Panc1 (cell line): ENCODE measurements at regions not wholly inside any gene's neighbourhood (a gene's known extent, or its start where the extent isn't known, plus 50 kb on each side); places are given as distances from the start of the nearest gene placed in this dataset.

ENCODE experiments used
- ATAC-seq: fragments of 200-7000 bp; cut with Tn5 transposase; 2 replicates; pipeline ENCODE4 v1.9.1; 2020; ENCODE audit warnings: mild to moderate bottlenecking, moderate library complexity
- BruUV-seq: library from RNA; stranded (reverse); fragments of 400-500 nt; replicated peaks from 2 replicates; lab custom pipeline; 2021; lab: Mats Ljungman, UMichigan
- CTCF ChIA-PET: fragments of 300-600 bp; sonication (Branson Sonifier 250); formaldehyde crosslinking; loops from one replicate; lab custom pipeline; 2022; ENCODE audit warnings: antibody characterized with exemption; lab: Charles Lee
- POLR2A ChIA-PET: fragments of 300-600 bp; sonication (Branson Sonifier 250); formaldehyde crosslinking; loops from one replicate; lab custom pipeline; 2022; ENCODE audit warnings: antibody characterized with exemption; lab: Charles Lee
- DNase-seq: peaks from one replicate; pipeline ENCODE4 v3.0.0-alpha.2; 2010; ENCODE audit warnings: low read depth, low spot score
- H3K27ac ChIP-seq: 2 replicates; pipeline ENCODE4 v1.5.1; 2011; ENCODE audit warnings: mild to moderate bottlenecking, low read length, inconsistent platforms
- H3K27me3 ChIP-seq: fragments of 200-500 bp; sonication (Bioruptor generic); 2 replicates; pipeline ENCODE4 v1.6.0; 2014; ENCODE audit warnings: low read length, inconsistent platforms; ENCODE audit not compliant: control insufficient read depth, insufficient read depth
- H3K36me3 ChIP-seq: fragments of 200-500 bp; sonication (Bioruptor generic); 2 replicates; pipeline ENCODE4 v1.5.1; 2014; ENCODE audit warnings: inconsistent platforms, mild to moderate bottlenecking, low read length, moderate library complexity; ENCODE audit not compliant: control insufficient read depth, insufficient read depth
- H3K4me1 ChIP-seq: 2 replicates; pipeline ENCODE4 v1.5.1; 2011; ENCODE audit warnings: inconsistent platforms, mild to moderate bottlenecking, low read length, moderate library complexity; ENCODE audit not compliant: control insufficient read depth, insufficient read depth
- H3K4me3 ChIP-seq, 2 experiments: 2 replicates each; pipeline ENCODE4 v1.5.1; 2011 to 2012; ENCODE audit warnings: low read depth in 2 of 2, low read length in 2 of 2, mild to moderate bottlenecking in 2 of 2, inconsistent platforms in 1 of 2, moderate library complexity in 1 of 2
- H3K9me3 ChIP-seq: fragments of 200-500 bp; sonication (Bioruptor generic); 2 replicates; pipeline ENCODE4 v1.5.1; 2014; ENCODE audit warnings: low read depth, mild to moderate bottlenecking, inconsistent platforms, low read length, moderate library complexity; ENCODE audit not compliant: control insufficient read depth, insufficient read depth
- POLR2AphosphoS5 ChIP-seq: IDR thresholded peaks from 2 replicates; pipeline ENCODE4 v1.6.1; 2012; ENCODE audit warnings: mild to moderate bottlenecking, low read depth, low read length, moderate library complexity
- SIN3A ChIP-seq: IDR thresholded peaks from 2 replicates; pipeline ENCODE4 v1.6.1; 2012; ENCODE audit warnings: low read depth, mild to moderate bottlenecking, low read length, moderate library complexity, borderline replicate concordance; ENCODE audit not compliant: insufficient read depth
- TCF7L2 ChIP-seq: IDR thresholded peaks from 2 replicates; pipeline ENCODE4 v1.6.1; 2011; ENCODE audit warnings: mild to moderate bottlenecking, low read depth, low read length, inconsistent platforms
- in situ Hi-C: cut with HindIII; loops from 2 replicates; pipeline ENCODE4 v1.10.0; 2016; ENCODE audit warnings: low sequenced_read_pairs, low pct_unique_long_range_greater_than_20kb
- intact Hi-C: fragments of 100-400 bp; cut with micrococcal nuclease; formaldehyde crosslinking; loops from one replicate; pipeline ENCODE4 v1.10.0; 2022; ENCODE audit not compliant: unreplicated experiment
- TF ChIP-seq, protein P1 (sequence below): fragments of 450-650 bp; IDR thresholded peaks from 2 replicates; pipeline ENCODE4 v1.5.1; 2017; ENCODE audit warnings: mild to moderate bottlenecking
- TF ChIP-seq, protein P2 (sequence below), 2 experiments: IDR thresholded peaks; 2 replicates each; pipeline ENCODE4 v1.6.1; 2011 to 2012; ENCODE audit warnings: low read depth in 2 of 2, control low read depth in 1 of 2, low read length in 1 of 2, mild to moderate bottlenecking in 1 of 2, moderate library complexity in 1 of 2; ENCODE audit not compliant: insufficient read depth in 1 of 2

DNA sequence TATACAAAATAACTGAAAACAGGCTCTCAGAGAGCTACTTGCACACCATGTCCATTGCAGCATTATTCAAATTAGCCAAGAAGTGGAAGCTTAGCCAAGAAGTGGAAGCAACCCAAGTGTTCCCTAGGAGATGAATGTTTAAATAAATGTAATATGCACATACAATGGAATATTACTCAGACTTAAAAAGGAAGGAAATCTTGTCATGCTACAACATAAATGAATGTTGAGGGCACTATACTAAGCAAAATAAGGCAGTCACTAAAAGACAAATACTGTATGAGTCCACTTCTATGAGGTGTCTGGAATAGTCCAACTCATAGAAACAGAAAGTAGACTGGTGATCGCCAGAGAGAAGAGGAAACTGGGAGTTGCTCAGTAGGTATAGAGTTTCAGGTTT, 438.1 kb downstream of the MAT2B start:
- no peaks in the 10 kb centered on the region for H3K9me3 ChIP-seq
- TF ChIP-seq, protein P1, sequence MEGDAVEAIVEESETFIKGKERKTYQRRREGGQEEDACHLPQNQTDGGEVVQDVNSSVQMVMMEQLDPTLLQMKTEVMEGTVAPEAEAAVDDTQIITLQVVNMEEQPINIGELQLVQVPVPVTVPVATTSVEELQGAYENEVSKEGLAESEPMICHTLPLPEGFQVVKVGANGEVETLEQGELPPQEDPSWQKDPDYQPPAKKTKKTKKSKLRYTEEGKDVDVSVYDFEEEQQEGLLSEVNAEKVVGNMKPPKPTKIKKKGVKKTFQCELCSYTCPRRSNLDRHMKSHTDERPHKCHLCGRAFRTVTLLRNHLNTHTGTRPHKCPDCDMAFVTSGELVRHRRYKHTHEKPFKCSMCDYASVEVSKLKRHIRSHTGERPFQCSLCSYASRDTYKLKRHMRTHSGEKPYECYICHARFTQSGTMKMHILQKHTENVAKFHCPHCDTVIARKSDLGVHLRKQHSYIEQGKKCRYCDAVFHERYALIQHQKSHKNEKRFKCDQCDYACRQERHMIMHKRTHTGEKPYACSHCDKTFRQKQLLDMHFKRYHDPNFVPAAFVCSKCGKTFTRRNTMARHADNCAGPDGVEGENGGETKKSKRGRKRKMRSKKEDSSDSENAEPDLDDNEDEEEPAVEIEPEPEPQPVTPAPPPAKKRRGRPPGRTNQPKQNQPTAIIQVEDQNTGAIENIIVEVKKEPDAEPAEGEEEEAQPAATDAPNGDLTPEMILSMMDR = no peak
- TF ChIP-seq TCF7L2 = no peak
- no peak for TF ChIP-seq SIN3A
- no peak for TF ChIP-seq POLR2AphosphoS5
- TF ChIP-seq, protein P2, sequence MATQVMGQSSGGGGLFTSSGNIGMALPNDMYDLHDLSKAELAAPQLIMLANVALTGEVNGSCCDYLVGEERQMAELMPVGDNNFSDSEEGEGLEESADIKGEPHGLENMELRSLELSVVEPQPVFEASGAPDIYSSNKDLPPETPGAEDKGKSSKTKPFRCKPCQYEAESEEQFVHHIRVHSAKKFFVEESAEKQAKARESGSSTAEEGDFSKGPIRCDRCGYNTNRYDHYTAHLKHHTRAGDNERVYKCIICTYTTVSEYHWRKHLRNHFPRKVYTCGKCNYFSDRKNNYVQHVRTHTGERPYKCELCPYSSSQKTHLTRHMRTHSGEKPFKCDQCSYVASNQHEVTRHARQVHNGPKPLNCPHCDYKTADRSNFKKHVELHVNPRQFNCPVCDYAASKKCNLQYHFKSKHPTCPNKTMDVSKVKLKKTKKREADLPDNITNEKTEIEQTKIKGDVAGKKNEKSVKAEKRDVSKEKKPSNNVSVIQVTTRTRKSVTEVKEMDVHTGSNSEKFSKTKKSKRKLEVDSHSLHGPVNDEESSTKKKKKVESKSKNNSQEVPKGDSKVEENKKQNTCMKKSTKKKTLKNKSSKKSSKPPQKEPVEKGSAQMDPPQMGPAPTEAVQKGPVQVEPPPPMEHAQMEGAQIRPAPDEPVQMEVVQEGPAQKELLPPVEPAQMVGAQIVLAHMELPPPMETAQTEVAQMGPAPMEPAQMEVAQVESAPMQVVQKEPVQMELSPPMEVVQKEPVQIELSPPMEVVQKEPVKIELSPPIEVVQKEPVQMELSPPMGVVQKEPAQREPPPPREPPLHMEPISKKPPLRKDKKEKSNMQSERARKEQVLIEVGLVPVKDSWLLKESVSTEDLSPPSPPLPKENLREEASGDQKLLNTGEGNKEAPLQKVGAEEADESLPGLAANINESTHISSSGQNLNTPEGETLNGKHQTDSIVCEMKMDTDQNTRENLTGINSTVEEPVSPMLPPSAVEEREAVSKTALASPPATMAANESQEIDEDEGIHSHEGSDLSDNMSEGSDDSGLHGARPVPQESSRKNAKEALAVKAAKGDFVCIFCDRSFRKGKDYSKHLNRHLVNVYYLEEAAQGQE (IDR thresholded peaks at IDR 0.05; ENCODE audit: insufficient read depth in 1 of 2, low read depth in 2 of 2, low read length in 1 of 2) = no peak
- H3K27ac ChIP-seq = no peak overlapping the region
- in situ Hi-C loops (no loop called here), intact Hi-C loops (no loop called here)
- no peaks in the 10 kb centered on the region for H3K4me1 ChIP-seq
- DNase-seq (no peak), ATAC-seq (no peak)
- no peaks in the 10 kb centered on the region for H3K36me3 ChIP-seq
- no peaks in the 10 kb centered on the region for H3K27me3 ChIP-seq
- H3K4me3 ChIP-seq = no peak overlapping the region
- no TSS peak for BruUV-seq
- ChIA-PET POLR2A (interaction anchor here (0.5 kb wide), 1 partner anchor 1366 kb away, joined by 3 read pairs; no protein-coding TSS in a partner anchor), CTCF (interaction anchor here (0.9 kb wide), 1 partner anchor 59 kb away, joined by 8 read pairs; no protein-coding TSS in a partner anchor)

GRCh38 chr5:163944738-163945137, 439.3 kb downstream of the MAT2B start:
- H3K27me3 ChIP-seq = no peaks in the 10 kb centered on the region
- no peaks in the 10 kb centered on the region for H3K4me1 ChIP-seq
- ATAC-seq (no peak), DNase-seq (no peak)
- TF ChIP-seq, protein P1 = no peak
- TF ChIP-seq POLR2AphosphoS5 (no peak), TCF7L2 (no peak), SIN3A (no peak)
- TF ChIP-seq, protein P2 (IDR thresholded peaks at IDR 0.05; ENCODE audit: insufficient read depth in 1 of 2, low read depth in 2 of 2, low read length in 1 of 2) = no peak
- H3K27ac ChIP-seq = no peak overlapping the region
- no TSS peak for BruUV-seq
- H3K36me3 ChIP-seq = no peaks in the 10 kb centered on the region
- no peaks in the 10 kb centered on the region for H3K9me3 ChIP-seq
- intact Hi-C loops = no loop called here
- ChIA-PET POLR2A (no interaction called here), CTCF (no interaction called here)
- H3K4me3 ChIP-seq = no peak overlapping the region
- in situ Hi-C loops = no loop called here
